Activated naive CD8-positive, alpha-beta T cell treated with anti-CD3 and anti-CD28 coated beads, Interleukin-2, amount 50 U/mL, for 16 hours (primary cell): ENCODE measurements at regions not wholly inside any gene's neighbourhood (a gene's known extent, or its start where the extent isn't known, plus 50 kb on each side); places are given as distances from the start of the nearest gene placed in this dataset.

ENCODE experiments used
- DNase-seq: peaks from one replicate; pipeline ENCODE4 v3.0.0-alpha.2; 2020; ENCODE audit warnings: low read depth, low spot score

- no peak for DNase-seq
Observed at GRCh38 chr6:43907789-43908472, 137.9 kb downstream of the VEGFA start.

GRCh38 chr6:43907312-43907711 is 137.3 kb downstream of the VEGFA start:
- no peak for DNase-seq

GRCh38 chr6:43904311-43905123 is 134.5 kb downstream of the VEGFA start:
- DNase-seq: no peak

GRCh38 chr6:43903739-43904290 is 133.8 kb downstream of the VEGFA start:
- no peak for DNase-seq

- DNase-seq: no peak
Observed at GRCh38 chr6:43901733-43902230, 131.8 kb downstream of the VEGFA start.

GRCh38 chr6:43900916-43901732 is 131.1 kb downstream of the VEGFA start:
- DNase-seq: no peak

- no peak for DNase-seq
Observed at GRCh38 chr6:43900560-43900915, 130.5 kb downstream of the VEGFA start.

GRCh38 chr6:43899830-43900229 is 129.8 kb downstream of the VEGFA start:
- DNase-seq: no peak

GRCh38 chr6:43898358-43899131 is 128.5 kb downstream of the VEGFA start:
- no peak for DNase-seq

- no peak for DNase-seq
Observed at GRCh38 chr6:43897571-43898302, 127.7 kb downstream of the VEGFA start.

GRCh38 chr6:43896329-43897255 is 126.6 kb downstream of the VEGFA start:
- no peak for DNase-seq

- no peak for DNase-seq
Observed at GRCh38 chr6:43895656-43896328, 125.8 kb downstream of the VEGFA start.

GRCh38 chr6:43893073-43893472 is 123.1 kb downstream of the VEGFA start:
- no peak for DNase-seq

- no peak for DNase-seq
Observed at GRCh38 chr6:43891072-43891870, 121.3 kb downstream of the VEGFA start.

- no peak for DNase-seq
Observed at GRCh38 chr6:43890197-43891062, 120.4 kb downstream of the VEGFA start.

- no peak for DNase-seq
Observed at GRCh38 chr6:43887906-43888683, 118.1 kb downstream of the VEGFA start.
